CD4-positive, alpha-beta T cell treated with Interleukin-10 for 1 hour (primary cell): ENCODE measurements at regions not wholly inside any gene's neighbourhood (a gene's known extent, or its start where the extent isn't known, plus 50 kb on each side); places are given as distances from the start of the nearest gene placed in this dataset.
A peak's percentile ranks its signal among the peaks of the same experiment; 100 is the strongest.

ENCODE experiments used
- DNase-seq: peaks from one replicate; pipeline ENCODE4 v3.0.0-alpha.2; 2020

DNA sequence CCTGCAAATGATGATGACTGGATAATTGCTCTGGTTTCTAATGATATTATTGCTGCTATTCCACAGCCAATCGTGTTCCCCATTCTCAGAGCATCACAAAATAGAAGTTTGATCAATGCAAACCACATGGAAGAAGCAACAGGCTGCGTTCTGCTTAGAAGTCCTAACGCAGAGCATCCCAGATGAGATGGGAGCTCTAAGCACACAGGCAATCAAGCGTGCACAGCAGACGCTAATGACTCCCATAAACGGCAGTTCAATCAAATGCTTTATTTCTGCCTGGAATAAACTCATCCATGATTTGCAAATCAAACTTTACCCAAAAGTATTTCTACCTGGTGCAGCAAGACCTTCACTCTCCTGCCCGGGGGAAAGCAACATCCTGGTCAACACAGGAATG is 304.2 kb downstream of the FBXO15 start:
- DNase-seq = no peak

DNA sequence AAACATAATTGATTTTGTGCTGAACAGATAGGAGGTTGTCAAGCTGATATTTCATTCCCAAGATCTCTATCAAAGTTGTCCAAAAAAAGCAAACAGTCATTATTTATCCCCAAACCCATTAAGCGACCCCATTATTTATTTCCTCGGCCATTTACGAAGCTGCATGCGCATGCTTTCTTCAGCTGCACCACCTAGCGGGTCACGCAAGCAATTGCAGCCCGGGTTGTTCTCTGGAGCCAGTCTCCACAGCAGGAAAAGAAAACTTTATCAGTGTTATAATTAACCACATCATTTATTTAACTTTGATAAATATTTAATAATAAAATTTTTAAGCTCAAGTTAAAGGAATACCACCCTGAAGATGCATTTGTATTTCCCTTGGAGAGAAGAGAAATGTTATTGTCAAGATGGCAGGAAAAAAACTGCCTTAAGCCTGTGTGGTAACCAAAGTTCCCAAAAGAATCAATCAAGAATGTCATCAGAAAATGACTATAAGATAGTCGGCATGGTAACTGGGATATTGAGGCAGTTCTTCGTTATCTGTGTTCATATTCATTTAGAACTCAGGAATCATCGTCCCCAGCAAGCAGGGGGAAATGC is 304.7 kb downstream of the FBXO15 start:
- peak; percentile 29 for DNase-seq

DNA sequence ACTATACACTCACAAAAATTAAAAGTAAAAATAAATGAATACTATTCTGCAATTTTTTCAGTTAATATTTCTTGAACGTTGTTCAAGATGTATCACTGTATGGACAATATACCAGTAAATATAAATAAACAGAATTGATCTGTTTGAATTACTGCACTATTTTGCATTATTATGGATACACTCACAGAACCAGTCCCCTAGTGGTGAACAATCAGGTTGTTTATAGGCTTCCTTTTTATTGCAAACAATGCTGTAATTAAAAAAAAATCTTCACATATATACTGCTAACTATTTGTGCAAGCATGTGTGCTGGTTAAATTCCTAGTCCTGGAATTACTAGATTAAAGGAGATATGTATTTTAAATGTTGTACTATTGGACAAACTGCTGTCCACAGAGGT is 306.0 kb downstream of the FBXO15 start:
- no peak for DNase-seq

DNA sequence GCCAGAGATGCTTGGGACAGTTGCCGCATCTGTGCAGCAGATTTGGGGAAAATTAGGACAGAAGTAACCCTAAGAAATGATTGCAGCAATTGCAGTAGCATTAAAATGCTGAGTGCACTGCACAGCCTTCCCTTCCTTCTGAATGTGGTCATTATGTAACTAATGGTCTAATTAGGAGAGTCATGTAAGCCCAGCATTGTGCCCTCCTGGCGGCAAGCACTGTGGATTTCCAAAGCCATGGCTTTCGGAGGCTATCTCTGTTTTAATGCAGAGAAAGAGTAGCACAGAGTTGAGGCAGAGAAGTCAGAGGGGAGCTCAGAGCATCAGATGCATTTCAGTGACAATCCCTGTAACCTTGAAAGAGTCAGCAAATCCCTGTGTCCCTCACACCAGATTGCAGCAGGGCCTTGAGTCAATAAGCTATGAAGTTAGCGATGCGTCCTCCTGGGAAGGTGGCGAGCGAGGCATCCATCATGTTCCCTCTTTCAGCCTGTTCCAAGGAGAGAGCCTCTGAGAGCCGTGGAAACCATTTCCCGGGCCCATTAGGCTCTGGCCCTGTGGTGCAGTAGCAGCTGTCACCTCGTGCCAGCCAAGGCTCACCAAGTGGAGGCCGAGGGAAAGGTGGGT is 307.2 kb downstream of the FBXO15 start:
- DNase-seq = no peak

DNA sequence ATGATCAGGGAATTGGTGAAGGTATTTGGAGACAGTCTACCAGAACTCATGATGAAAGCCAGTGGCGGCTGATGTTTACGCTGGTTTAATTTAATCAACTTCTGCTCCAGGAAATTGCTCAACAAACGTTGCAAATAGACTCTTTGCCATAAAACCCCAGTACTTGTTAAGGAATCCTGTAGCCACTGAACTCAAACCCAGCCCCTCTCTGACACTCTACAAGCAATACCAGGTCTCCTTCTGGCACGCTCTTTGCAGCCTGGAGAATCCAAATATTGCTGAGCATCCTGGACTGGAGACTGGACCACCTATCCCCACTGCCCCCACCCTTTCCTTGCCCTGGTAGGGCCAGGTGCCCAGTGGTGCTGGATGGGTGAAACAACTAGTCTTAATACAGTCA is 308.2 kb downstream of the FBXO15 start:
- DNase-seq = no peak

DNA sequence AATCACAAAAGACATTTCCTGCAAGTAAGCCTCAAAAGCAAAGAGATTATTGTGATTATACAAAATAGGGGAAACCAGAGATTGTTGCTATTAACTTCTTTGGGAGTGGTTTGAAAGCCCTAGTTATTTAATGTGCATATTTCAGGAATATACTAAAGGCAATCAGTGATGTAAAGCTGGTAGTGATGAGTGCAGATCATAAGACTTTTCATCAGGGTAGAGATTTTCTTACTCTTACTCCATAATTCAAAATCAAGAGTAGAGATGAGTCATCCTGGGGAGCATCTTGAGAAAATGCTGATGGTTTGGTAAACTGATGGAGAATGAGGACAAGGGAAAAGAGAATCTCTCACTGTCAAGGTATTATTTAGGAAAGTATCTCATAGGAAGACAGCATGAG is 309.5 kb downstream of the FBXO15 start:
- DNase-seq = no peak

DNA sequence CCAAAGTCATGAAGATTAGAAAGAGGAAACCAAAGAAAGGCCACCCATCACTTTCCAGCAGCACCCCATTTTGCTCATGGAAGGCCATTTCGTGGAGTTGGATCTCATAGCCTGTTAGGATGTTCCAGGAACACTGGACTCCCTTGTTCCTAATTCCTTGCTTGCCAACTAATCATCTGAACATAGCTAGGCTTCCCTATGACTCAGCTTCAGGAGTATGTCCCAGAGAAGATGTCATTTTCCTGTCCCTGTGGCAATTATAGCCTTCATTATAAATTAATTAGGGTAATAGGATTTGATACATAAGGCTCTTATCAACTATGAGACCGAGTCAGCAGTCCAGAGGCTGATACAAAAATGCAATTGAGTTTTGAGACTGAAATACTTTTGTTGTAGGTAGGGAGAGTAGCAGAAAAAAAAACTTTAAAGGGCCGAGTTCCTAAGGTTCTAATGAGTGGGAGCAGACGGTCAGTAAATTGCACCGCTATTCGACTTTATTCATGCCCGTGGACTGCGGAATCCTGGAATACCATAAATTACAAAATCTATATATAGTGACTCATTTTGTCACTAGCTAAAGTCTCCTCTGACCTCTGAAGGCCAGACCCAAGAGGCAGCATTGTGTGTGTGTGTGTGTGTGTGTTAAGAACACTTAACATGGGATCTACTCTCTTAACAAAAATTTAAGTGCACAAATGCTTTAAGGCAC is 311.8 kb downstream of the FBXO15 start:
- no peak for DNase-seq

DNA sequence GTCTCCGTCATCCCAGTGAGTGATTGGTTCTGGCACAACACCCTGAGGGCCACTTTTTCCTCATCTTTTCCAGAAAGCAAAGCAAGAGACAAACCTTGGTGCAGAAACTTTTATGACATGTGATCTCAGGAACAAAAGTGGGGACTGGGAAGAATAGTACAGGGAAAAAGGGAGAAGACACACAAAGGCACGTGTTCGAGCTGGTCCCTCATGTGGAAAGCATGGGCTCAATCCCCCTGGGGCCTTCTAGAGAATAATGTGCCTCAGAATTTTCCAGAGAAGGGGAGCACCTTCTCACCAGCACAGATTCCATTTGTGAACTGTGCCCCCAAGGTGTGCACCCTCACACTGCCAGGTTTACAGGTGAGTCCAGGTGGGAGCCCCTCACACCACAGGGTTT is 312.6 kb downstream of the FBXO15 start:
- DNase-seq = no peak

DNA sequence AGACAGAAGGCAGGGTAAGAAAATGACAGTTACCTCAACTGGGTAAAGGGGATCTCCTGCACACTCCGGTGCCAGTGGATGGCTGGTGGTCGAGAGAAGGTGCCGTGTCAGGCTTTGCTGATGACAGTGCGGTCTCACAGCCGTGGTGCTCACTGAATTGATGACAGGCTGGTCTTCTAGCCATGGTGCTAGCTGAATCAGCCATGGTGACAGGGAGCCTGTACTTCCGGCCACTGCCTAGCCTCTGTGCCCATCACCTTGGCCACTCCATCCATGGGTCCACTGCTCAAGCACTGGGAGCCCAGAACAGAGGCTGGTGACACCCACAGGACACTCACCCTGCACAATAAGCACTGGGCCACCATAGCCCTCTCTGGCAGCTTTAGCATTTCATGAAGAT is 315.9 kb downstream of the FBXO15 start:
- no peak for DNase-seq

DNA sequence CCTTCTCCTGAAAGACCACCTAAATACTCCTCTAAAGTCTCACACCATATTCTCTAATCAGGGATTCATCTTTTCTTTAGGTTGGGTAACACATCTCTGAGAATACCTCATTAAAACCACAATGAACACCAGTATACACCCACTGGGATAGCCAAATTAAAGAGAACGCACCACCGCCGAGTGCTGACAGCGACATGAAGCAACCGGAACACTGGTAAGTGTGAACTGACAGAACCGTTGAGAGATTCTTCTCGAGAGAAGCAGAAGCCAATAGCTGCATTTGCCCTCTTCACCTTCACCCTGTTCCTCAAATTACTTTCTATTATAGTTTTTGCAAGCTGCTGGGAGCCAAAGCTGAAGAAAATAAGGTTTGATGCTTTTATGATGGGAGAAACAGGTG is 318.5 kb downstream of the FBXO15 start:
- DNase-seq = no peak

DNA sequence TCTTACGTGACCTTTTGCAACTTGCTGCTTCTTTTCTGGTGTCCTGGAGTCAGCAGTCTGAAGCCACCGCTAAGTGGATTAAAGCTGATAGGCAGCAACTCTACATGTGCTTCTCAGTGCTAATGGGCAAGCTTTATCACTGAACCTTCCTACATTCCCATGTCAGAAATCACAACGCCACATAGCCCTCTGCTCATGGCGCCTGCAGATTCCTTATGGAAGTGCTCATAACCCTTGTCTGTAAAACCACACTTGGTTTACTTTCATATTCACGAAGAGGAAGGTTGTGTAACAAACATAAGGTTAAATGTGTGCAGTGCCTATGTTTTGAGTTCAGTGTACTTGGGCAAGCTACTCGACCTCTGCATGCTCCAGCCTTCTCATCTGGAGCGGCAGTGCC is 319.8 kb downstream of the FBXO15 start:
- no peak for DNase-seq

DNA sequence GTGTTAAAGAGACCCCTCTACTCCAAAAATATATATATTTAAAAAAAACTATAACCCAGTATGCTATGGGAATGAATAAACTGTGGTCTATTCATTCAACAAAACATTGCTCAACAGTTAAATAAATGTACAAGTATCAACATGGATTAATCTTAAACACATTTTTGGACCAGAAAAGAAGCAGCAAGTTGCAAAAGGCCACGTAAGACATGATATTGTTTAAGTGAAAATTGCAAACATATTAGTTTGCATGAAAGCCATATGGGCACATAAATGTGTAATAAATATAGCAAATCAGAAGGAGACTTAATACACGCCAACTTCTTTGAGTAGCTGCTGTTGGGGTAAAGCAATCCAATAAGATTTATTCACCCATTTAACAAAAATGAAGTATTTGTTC is 321.5 kb downstream of the FBXO15 start:
- no peak for DNase-seq

DNA sequence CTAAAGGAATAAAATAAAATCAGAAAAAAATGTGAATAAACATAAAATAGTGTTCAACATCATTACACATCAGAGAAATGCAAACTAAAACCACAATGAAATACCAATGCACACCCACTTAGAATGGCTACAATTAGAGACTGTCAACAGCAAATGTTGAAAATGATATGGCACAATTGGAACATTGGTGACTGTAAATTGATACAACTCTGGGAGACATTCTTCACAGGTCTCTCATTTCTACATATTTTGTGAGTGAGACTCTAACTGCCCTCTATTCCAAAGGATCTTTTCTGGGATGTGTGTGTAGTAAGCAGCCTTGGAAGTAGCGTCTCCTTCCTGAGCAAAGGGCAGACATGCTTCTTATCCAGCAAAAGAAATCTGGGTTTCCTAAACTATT is 323.0 kb downstream of the FBXO15 start:
- no peak for DNase-seq

DNA sequence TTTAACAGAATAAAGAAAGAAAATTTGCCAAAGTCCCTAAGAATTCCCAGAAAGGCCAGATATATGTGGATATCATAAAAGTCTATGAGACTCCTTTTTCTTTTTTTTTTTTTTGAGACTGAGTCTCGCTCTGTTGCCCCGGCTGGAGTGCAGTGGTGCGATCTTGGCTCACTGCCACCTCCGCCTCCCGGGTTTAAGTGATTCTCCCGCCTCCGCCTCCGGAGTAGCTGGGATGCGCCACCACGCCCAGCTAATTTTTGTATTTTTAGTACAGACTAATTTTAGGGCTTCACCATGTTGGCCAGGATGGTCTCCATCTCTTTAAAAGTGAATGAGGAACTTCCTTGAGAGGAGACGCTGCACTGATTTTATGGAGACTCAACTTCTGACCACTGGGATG is 335.2 kb downstream of the FBXO15 start:
- no peak for DNase-seq

DNA sequence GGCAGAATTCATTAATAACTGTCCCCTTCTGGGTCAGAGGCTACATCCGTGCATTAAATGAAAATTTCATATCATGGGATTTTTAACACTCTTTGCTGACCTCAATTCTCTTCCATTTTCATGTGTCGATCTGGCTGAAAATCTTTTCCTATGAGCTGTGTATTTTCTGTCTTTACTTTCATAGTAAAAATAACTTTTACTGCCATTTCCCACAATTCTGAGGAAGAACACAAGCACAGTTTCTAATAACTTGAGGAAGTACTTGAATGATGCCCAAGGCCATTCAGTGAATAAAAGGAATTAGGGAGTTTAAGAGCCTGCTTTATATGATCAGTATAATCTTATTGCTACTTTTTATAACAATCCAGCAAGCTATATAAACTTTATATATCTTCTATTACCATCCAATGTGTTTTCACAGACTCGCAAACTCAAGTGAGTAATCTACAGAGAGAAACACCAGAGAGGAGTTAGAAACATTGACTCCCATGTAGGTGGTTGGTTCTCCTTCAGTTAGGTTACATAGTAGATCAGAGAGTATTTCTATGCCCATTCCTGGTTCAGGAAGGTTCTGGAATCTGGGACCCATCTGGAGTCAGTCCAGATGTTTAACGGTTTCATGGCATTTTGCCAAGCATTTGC is 340.0 kb downstream of the FBXO15 start:
- no peak for DNase-seq

DNA sequence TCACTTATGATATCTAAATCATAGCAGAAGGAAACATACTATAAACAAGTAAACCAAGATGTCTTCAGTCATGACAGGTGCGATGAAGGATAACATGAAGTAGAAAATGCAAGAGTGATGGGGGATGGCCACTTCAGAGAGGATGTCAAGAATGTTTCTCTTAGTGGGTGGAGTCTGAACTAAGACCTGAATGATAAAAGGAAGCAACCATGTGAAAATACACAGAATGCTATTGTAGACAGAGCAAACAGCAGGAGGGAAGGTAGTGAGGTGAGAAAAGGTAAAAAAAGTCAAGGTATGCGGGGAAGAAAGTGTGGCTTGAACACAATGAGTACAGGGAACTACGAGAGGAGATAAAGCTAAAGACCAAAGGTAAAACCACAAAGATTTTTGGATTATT is 341.6 kb downstream of the FBXO15 start:
- DNase-seq = no peak

DNA sequence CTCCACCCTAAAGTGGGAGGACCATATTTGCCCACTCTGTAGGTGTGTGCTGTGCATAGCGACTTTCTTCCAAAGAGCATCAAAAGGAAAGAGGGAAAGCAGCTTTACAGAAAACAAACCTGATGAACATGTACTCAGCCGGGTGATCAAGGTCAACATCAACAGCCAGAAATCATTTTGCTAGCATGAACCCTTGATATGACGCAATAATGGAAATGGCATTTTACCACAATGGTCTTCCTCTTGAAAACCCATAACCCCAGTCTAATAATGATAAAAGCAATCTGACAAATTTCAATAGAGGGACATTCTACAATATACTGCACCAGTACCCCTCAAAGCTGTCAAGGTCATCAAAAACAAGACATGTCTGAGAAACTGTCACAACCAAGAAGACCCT is 350.2 kb downstream of the FBXO15 start:
- no peak for DNase-seq

DNA sequence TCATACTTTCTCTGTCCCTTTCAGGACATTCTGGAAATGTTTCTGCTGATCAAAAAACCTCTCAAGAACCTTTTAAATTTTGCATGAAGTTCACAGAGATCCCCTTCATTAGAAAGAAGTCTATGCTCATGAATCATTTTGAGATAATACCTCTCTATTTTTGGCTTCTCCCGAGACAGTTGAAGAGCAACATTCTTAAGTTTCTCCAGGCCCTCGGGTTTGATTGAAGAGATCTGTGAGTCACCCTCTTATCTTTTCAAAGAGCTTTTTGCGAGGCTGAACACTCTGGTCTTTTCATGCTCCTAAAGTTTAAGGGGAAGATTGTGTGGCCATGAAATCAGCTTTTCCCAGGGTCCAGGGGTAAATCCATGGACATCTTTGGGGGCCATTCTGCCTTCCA is 354.2 kb downstream of the FBXO15 start:
- no peak for DNase-seq

DNA sequence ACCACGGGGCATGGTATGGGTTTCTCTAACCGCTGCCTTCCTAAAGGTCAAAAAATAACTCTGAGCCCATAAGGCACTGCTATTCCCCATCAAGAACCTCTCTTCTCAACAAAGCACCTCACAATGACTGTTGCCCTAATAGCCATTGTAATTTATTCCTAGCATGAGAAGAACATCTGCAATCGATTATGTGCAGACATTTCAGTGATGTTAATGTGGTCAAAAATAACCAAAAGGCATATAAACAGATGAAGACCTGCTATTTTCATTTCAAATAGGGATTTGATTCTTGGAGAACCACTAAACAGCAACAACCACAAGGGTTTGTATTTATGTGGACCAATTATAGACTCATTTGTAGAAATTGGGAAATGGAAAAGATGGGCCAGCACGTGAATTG is 356.6 kb downstream of the FBXO15 start:
- DNase-seq = no peak

DNA sequence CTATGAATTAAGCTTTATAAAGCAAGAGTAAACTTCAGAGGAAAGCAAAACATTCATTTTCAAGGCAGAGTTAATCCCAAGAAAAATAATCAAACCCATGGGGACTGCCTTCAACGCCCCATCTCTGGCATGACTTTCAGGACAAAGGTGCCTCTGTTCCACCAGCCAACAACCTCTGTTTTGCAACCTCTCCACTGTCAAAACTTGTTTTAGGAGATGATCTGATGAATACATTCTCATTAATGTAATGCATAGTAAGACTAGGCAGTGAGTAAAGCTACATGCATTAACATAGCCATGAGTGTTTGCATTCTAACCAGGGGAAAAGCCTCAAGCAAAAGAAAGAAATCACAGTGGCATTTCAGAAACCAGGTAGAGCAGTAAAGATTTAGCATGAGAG is 357.0 kb downstream of the FBXO15 start:
- no peak for DNase-seq

DNA sequence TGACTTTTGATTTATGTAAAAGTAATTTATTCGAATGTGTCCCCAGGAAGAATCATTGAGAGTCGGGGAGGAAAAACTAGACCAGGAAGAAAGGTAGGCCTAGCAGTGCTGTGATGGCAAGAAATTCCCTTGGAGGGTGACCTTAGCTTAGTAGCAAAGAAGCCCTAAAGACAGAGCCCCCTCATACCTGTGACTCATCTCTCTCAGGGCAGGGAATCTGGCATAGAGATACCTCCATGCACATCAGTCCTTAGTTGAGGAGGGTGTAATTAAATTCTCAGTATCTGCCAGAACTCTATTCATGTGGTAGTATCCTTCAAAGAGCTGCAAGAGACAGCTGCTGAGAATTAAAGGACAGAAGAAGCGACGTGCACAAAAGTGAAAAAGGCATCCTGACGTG is 360.3 kb downstream of the FBXO15 start:
- DNase-seq = no peak

DNA sequence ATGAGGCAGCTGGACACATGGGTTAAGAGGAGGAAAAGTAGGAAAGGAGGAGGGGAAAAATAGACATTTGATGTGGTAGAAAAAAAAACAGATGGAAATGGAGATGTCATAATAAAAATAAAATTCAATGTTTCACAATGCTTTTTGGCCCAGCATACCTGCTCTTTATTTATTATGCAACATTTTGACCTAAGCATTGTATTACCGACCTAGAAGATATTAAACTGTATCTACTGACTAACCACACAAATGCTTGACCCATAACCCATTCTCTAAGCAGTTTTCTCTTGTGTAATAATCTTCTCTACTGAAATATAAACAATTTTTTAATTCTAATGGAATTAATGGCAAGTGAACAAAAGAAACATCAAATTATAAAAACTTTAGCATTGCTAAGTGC is 362.3 kb downstream of the FBXO15 start:
- DNase-seq = no peak

DNA sequence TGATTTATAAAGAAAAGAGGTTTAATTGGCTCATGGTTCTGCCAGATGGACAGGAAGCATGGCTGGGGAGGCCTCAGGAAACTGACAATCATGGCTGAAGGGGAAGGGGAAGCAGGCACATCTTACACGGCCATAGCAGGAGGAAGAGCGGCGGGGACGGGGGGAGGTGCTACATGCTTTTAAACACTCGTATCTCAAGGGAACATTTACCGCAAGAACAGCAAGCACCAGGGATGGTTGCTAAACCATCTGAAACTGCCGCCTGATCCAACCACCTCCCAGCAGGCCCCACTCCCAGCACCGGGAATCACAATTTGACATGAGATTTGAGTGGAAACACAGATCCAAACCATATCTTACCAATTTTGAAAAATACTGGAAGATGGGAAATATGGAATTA is 362.8 kb downstream of the FBXO15 start:
- no peak for DNase-seq

DNA sequence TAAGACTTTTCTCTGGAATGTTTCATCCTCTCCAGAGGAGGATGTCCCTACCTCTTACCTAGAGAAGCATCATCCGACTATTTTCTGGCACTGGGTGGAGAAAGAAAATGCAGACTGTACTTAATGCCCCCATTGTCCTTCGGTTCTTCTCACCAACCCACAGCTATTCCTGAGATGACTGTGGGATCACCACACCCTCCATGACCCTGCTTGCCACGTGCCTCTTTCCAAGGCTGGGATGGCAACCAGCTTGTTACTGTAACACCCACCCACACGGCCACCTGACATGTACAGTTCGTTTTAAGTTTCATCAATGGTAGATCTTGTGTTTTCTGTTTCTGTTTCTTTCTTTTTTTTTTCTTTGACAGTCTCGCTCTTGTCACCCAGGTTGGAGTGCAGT is 365.2 kb downstream of the FBXO15 start:
- no peak for DNase-seq
